HG03439 (cell line): ENCODE measurements at regions not wholly inside any gene's neighbourhood (a gene's known extent, or its start where the extent isn't known, plus 50 kb on each side); places are given as distances from the start of the nearest gene placed in this dataset.
"Not testable (repeated sequence)": the region's sequence is repeated elsewhere in the genome, so short reads cannot be mapped to it uniquely, and the experiment has no call there.

Experiments used
- ATAC-seq: cut with Tn5 transposase; IDR thresholded peaks from one replicate; pipeline ENCODE4 v1.9.1; 2021; ENCODE audit warnings: mild to moderate bottlenecking, moderate library complexity; ENCODE audit not compliant: unreplicated experiment

DNA sequence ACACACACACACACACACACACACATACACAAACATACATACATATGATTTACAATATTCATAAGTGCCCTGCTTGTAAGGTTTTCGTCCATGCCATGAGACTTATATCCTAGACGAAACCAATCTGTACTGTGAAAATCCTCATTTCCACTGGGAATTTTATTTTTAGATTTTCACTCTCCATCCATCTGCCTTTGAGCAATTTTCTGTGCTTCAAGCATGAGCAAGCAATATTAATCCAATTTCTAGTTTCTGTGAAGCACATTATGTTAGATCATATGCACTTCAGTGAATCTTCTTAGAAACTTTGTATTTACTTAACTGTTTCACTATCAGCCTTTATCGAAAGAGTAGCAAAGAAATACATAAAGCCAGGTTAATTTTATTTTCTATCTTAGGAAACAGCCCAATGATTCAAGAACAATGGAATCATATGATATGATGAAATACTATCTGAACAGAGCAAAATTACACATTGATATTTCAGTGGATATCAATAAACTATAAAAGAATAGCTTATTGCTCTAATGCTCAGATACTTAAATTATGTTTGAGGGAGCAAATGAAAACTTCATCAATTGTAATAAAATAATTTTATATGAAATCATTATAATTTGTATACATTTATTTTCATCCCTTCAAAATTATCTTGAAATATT is 1100.7 kb upstream of the MIR17HG start:
- ATAC-seq: no peak

DNA sequence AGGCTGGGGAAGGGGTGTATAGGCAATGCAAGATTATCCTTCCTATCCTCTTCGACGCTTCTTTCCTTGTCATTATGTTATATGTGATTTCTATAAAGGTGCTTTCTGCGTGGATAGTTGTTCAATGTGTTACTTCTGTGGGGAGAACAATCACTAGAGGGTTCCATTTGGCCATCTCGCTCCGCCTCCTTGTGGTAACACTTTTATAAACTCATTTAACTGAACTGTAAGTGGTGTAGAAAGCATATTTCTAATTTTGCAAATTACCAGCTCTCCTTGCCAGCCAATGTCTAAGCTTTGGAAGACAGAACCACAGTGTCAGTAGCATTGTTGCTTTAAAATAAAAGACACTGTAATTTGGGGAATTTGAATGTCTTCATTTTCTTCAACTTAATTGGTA is 1093.7 kb upstream of the MIR17HG start:
- no peak for ATAC-seq

DNA sequence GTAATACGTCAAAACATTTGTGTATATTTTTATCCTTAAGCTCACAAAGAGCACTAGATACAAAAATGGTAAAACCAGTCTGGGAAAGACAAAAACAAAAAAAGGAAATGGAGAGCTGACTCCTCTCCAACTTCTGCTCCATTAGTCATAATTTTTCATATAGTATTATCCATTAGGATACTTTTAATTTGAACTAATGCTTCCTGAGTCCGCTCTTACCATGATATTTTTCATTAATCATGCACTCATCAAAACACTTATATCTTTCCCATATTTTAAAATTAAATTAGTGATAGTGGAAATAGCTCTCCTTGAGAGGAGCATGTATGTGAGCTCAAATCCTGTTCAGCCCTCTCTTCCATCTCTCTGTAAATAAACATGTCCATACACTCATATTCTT is 1093.0 kb upstream of the MIR17HG start:
- no peak for ATAC-seq

DNA sequence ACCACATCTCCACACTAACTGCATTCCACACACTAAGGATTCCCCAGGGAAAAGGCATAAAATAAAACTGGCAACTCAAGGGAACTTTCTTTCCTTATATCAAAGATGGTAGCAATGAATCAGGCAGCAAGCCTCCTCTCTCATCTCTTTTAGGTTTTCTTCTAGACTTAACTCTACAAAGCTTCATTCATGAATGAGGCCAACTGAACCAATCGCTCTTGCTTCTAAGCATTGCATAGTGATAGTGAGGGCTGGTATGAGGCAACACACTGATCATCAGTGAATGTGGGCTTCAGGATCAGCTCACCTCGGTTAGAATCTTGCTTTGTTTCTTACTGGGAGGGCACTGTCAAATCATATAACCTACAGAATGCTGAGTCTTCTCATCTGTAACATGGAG is 1090.7 kb upstream of the MIR17HG start:
- no peak for ATAC-seq

DNA sequence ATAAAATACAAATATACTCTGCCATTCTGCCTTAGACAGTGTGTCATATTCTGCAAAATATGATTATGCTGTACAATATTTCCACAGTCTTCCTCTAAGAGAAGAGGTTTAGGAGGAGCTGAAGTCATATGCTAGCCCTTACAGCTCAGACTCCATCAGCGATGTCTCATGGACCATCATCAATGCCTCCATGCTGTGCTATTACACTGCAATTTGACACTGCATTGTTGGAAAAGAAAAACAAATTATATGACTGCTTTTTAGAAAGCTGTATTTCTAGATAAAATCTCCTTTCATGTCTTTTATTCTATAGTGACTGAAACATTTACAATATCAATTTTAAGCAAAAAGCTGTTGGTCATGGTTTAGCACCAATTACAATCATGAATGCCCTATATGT is 1089.4 kb upstream of the MIR17HG start:
- no peak for ATAC-seq

DNA sequence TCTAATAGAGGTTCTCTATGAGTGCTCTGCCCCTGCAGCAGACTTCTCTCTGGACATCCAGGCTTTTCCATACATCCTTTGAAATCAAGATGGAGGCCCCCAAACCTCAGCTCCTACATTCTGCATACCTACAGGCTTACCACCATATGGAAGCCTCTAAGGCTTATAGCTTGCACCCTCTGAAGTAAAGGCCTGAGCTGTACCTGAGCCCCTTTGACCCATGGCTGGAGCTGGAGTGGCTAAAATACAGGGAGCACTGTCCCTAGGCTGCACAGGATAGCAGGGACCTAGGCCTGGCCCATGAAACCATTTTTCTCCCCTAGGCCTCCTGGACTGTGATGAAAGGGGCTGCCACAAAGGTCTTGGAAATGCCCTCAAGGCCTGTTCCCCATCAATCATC is 1086.1 kb upstream of the MIR17HG start:
- no peak for ATAC-seq

DNA sequence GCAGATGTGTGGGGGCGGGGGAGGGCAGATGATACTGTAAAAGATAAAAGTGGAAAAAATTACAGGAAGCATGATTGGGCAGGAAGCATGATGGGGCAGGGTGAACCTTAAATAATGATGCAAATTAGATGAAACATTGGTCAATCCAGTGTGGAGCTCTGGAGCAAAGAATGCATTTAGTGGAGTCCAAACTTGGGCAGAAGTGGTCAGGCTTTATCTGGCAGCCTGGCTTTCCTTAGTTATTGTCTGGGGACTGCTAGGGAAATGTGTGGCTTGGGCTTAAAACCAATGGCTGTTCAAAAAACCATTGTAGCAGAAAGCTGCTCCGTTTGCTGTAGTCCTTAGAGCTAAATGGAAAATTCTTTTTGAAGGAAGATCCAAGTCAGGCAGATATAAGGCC is 1077.3 kb upstream of the MIR17HG start:
- ATAC-seq: no peak

DNA sequence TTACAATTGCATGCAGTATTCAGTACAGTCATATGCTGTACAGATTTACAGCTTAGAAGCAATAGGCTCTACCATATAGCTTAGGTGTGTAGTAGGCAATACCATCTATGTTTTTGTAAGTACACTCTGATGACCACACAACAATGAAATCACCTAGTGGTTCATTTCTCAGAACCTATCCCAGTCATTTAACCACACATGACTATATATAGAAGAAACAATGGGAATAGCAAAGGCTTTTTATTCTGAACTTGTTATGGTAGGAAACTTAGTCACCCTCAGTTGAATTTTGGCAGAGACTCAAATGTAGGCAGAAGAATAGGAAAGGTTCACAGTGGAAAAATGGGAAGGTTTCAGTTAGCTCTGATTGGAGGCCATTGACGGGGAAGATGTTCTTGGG is 1075.1 kb upstream of the MIR17HG start:
- no peak for ATAC-seq

DNA sequence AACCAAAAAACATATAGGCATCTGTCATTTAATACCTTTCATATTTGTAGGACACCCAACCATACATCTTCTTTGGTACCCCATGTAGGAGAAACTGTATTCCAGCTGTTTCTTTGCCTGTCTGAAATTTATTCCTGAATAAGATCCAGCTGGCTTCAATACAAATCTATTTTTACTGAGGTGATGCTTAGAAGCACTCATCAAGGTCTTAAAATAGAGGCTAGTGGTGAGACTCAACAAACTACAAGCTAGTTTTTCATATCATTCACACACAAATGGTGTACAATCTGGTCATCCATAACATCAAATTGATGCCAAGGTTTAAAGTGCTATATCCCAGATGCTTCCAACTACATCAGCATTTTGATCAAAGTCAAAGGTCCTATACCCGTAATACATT is 1071.3 kb upstream of the MIR17HG start:
- ATAC-seq: no peak

DNA sequence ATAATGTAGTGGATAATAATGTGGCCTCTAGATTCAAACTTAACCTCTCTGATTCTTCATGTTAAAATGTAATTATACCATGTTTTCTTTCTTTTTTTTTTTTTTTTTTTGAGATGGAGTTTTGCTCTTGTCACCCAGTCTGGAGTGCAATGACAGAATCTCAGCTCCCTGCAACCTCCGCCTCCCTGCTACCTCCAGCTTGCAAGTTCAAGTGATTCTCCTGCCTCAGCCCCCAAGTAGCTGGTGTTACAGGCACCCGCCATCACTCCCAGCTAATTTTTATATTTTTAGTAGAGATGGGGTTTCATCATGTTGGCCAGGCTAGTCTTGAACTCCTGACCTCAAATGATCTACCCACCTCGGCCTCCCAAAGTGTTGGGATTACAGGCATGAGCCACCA is 1069.3 kb upstream of the MIR17HG start:
- ATAC-seq: not testable (repeated sequence)

DNA sequence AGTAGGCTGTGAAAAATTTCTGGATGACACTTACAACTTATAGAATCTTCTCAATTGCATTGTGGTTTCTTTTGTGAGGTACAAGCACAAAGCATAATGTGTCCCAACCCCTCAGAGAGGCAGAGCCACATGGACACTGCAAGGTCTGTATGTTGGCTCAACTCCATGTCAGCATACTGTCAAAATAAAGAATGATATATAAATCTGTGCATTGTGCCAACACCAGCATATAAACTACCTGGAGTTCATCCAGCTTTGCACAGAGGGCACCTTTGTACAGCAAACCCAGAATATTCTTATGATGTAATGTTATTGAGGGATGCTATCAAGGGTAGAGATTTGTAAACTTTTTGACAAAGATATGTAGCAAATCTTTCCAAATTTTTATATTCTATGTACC is 1065.8 kb upstream of the MIR17HG start:
- no peak for ATAC-seq

DNA sequence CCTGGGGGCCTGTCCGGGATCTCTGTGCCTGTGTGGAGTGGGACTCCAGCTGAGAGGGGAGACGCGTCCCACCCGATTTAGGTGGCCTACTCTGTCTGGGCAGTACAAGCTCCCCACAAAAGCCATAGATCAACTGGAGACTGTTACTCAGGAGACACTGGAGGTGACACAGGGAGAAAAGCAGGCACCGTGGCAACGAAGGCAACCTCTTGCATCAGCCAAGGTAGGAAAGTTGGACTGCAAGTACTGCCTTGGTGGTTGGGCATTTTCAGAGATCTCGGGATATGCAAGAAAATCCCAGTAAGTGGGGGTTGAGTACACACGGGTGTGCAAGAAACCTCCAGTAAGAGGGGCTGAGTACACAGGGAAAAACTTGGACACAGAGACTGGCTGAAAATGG is 1060.0 kb upstream of the MIR17HG start:
- no peak for ATAC-seq

DNA sequence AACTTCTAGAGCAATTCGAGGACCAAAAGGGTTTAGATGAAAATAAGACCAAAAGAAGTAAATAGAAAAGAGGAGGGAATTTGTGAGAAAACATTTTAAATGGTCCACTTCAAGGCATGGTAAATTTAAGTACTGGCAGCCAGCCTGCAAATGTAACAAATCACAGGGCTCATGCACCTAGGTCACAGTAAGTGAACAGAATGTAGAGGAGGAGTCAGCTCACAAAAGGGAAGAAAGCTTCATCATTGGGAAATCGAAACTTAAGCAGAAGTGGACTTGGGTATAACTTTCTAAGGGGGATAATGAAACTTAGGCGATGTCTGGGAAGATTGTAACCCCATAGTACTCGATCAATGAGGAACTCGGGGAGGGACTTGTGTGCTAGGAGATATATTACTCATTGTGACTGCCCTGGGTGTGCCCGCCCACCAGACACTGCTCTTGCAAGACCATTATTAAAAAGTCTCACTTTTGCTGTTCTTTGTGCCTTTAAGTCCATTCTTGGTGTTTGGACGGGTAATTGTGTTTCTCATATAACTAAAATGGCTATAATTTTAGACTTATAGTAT is 1053.6 kb upstream of the MIR17HG start:
- no peak for ATAC-seq

DNA sequence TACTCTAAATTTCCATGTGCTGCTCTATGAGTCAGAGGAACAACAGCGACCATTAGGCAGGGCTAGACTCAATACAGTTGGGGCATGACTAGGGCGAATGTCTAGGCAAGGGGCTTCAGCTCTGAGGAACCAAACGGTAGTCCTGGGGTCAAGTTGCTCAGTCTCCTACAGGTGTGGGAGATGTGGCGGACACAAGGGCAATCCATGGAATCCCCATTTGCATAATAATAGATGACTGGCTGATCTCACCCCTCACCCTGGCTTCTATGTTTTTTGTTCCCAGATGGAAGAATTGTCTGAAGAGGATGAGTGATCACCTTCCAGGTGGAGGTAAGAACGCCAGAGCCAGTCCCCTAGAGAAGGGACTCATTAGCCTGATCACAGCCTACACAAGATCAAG is 1048.2 kb upstream of the MIR17HG start:
- ATAC-seq: no peak

DNA sequence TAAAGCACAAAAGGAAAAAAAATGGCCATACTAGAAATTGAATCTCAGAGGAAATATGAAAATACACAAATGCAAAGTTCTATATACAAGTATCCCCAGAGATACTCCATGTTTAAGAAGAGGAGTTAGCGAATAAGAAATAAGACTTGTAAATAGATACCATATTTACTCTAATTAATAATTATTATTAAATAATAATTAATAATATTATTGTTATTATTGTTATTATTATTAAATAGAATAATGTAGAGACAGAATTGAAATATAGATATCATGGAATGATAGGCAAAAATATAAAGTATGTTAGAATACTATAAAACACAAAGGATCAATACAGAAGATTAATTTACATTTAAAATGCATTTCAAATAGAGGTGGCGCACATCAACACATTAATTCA is 1047.5 kb upstream of the MIR17HG start:
- ATAC-seq: no peak

DNA sequence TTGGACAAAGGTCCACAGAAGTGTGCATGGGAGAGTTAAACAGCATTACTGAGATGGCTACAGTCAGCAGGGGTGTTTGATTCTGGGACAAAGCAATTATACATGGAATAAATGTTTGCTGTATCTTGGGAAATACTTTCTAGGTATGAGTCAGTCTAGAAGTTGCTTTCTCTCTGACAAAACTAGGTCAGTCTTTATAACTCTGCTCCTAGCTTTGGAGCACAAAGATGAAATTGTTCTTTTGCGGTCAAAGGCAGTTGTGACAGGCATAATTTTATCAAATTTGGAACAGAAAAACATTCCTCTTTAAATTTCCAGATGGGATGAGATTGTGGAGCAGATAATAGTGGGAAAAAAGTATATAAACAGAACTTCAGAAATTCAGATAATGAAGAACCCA is 1045.4 kb upstream of the MIR17HG start:
- no peak for ATAC-seq

DNA sequence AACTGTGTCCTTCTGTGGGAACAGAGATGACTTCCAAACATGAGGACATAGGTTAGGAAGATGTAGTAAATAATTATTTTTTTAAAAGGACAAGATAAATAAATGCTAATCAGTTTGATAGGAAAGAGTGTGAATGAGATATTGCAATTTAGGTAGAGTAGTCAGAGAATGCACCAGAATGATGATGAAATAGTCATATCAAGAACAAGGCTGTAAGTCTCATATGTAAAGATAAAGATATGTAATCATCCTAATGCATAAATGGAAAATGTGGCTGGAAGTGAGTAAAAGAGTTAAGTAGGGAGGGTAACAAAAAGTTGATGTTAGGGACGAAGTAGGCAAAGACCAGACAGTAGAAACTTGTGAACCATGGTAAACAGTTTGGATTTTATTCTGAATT is 1041.7 kb upstream of the MIR17HG start:
- ATAC-seq: no peak

DNA sequence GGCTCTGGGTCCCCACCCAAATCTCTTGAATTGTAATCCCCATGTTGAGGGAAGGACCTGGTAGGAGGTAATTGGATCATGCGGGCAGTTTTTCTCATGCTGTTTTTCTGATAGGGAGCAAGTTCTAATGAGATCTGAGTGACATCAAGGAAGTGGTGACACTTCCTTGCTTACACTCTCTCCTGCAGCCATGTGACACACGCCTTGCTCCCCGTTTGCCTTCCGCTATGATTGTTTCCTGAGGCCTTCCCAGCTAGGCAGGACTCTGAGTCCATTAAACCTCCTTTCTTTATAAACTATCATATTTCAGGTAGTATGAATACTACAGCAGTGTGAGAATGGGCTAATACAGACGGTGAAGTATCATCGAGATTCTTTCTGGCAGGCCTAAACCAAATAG is 1040.4 kb upstream of the MIR17HG start:
- no peak for ATAC-seq

DNA sequence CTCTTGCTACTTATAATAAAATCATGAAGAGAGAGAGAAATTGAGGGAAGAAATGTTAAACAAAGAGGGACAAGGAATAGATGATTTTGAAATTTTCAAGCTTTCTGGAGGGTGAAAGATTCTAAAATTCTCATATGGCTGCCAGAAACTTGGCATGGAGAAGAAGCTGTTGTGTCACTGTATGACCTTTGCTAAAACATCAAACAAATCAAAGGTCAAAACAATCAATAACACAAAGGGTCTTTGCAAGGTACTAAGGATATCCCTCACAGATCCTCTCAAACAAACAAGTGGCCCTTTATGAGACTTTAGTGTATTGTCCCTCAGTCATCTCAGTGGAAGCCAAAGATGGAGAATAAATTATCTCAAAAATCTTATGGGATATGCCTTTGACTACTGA is 1039.2 kb upstream of the MIR17HG start:
- no peak for ATAC-seq

DNA sequence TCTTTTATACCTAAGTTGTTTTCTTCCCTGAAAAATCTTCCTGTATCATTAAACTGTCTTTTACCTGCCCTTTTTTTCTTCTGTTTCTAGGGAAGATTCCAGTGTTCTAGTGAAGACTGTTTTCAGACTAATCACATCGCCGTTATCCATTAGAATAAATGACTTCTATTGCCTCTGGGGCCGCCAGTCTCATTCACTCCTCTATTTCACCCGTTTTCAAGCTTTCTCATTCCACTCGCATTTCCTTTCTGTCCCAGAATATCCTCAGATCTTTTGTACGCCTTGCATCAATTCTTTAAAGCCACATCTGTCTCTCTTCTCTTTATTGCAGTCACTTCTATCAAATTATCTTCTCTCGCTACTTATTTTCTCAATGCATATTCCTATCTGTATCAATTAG is 1035.6 kb upstream of the MIR17HG start:
- no peak for ATAC-seq

DNA sequence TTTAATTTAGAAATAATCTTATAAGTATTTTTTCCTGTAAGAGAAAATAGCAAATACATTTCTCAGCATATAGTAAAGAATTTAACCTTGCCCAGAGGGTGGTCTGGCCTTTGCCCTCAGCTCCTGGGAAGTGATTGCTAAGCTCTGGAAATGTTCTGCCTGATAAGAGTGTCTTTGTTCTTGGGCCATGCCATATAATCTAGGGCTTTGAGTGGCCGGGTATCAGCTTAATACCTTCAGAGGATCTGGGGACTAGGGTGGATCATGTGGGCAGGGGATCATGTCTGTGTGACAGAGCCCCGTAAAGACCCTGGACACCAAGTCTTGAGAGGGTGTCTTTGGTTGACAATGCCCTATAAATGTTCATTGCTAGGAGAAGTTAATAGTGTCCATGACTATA is 1032.4 kb upstream of the MIR17HG start:
- ATAC-seq: no peak

DNA sequence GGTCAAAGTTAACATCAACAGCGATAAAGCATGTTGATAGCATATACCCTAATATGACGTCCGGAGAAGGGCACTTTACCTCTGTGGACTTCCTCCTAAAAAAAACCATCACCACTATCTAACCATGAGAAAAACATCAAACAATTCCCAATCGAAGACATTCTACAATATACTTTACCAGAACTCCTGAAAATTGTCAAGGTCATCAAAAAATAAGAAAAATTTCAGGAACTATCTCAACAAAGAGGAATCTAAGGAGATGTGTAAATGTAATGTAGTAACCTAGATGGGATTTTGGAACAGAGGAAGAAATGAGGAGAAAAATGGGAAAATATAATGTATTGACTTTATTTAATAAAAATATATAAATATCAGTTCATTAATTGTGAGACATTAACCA is 1026.8 kb upstream of the MIR17HG start:
- ATAC-seq: no peak

DNA sequence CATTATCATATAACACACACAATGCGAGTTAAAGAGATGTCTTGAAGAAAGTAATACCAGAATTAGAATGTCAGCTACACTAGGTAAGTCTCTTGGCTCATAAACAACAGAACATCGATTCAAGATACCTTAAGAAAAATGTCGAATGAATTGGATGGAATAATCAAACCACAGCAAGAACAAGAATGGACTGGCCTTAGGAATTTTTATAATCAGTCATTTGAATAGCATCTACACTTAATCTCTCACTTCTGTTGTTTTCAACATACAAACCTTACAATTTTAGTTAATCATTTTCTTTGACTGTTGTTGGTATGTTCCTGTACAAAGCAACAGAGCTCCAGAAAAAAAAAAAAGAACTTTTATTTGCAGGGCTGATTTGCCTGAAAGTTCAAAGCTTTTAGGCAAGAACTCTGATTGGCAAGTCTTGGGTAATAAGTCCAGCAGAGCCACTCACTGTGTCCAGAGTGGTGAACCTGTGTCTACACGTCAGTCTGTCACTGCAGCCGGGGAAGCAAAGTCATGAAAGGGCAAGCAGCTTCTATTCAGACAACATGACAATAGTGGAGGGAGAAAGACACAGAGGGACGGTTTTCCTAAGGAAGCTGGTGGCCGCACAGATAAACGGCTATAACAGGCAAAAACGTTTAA is 1026.1 kb upstream of the MIR17HG start:
- no peak for ATAC-seq
